AG04450 (cell line): ENCODE measurements at regions not wholly inside any gene's neighbourhood (a gene's known extent, or its start where the extent isn't known, plus 50 kb on each side); places are given as distances from the start of the nearest gene placed in this dataset.

Experiments
- CTCF ChIA-PET: fragments of 300-600, 350-600 bp; formaldehyde crosslinking; extraction: SDS; loops from one replicate; lab custom pipeline; 2022; ENCODE audit warnings: antibody characterized with exemption, inconsistent platforms; lab: Charles Lee
- POLR2A ChIA-PET: fragments of 350-600 bp; formaldehyde crosslinking; extraction: SDS; loops from one replicate; lab custom pipeline; 2021; ENCODE audit warnings: antibody characterized with exemption, inconsistent platforms; lab: Yijun Ruan, JAX
- DNase-seq: peaks from one replicate; pipeline ENCODE4 v3.0.0-alpha.2; 2011; ENCODE audit warnings: low read depth, low spot score
- H3K27ac ChIP-seq: one replicate; pipeline ENCODE4 v1.5.1; 2012; ENCODE audit warnings: low read depth, low read length, control low read depth
- H3K27me3 ChIP-seq: one replicate; pipeline ENCODE4 v1.6.0; 2012; ENCODE audit warnings: low read length; ENCODE audit not compliant: control insufficient read depth, insufficient read depth
- H3K4me3 ChIP-seq: 2 replicates; pipeline ENCODE4 v1.5.1; 2011; ENCODE audit warnings: mild to moderate bottlenecking, low read depth, low read length, control low read depth
- H3K9me3 ChIP-seq: 2 replicates; pipeline ENCODE4 v1.5.1; 2012; ENCODE audit warnings: low read length; ENCODE audit not compliant: control insufficient read depth, insufficient read depth
- CTCF ChIP-seq: IDR thresholded peaks from 2 replicates; pipeline ENCODE4 v1.5.1; 2011; ENCODE audit warnings: low read depth, low read length, control low read depth, inconsistent platforms

DNA sequence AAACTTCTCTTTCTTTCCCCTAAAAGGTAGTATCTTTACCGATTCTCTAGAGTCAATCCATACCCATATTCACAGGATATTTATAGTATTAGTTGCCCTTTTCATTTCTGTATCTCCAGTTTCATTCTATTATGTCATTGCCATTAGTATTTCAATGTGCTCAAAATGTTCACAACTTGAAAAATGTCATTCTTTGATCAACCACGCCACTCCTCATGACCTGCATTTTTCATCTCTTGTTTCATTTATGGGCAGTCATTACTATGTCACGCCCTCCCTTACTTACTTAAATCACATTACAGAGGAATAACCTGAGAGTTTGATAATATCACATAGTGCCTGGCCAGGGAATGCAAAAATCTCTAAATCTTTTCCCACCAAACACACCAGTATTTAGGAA is 427.3 kb upstream of the GJE1 start:
- DNase-seq = no peak
- ChIA-PET CTCF (no interaction called here), POLR2A (no interaction called here)
- Histone ChIP-seq H3K9me3 (no peaks in the 10 kb centered on the region), H3K4me3 (no peak overlapping the region), H3K27me3 (no peaks in the 10 kb centered on the region), H3K27ac (no peak overlapping the region)
- TF ChIP-seq CTCF = no peak

DNA sequence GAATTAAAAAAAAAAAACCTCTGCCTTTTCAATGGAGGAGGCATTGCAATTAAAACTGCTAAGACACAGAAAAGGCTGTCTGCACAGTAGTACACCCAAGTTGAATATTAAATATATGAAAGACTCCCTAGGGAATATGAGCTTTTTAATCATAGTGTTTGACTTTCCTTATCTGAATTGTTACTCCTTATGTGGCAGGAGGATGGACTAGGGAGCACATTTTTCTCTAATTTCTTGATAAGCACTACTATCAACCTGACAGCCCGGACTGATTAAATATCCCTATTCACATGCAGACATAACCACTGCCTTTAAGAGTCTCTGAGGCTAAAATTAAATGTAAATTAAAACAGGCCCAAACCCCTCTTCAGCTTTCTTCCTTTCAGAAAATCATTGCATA is 428.6 kb upstream of the GJE1 start:
- Histone ChIP-seq H3K9me3 (no peaks in the 10 kb centered on the region), H3K27me3 (no peaks in the 10 kb centered on the region), H3K27ac (no peak overlapping the region), H3K4me3 (no peak overlapping the region)
- ChIA-PET CTCF (no interaction called here), POLR2A (no interaction called here)
- no peak for DNase-seq
- TF ChIP-seq CTCF = no peak

DNA sequence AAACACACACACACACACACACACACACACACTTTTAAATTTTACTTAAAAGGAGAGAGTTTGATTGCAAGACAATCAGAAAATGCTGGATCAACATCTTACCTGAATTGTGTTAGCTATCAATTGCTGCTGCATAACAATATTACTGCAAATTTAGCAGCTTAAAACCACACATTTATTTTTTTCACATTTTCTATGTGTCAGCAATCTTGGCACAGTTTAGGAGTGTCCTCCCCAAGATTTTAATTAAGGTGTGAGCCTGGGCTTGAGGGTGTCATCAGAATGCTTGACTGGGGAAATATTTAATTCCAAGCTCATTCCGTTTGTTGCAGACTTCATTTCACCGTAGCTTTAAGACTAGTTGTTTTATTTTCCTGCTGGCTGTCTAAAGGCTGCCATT is 431.0 kb upstream of the GJE1 start:
- DNase-seq = no peak
- Histone ChIP-seq H3K4me3 (no peak overlapping the region), H3K9me3 (no peaks in the 10 kb centered on the region), H3K27ac (no peak overlapping the region), H3K27me3 (no peaks in the 10 kb centered on the region)
- ChIA-PET POLR2A (no interaction called here), CTCF (no interaction called here)
- no peak for TF ChIP-seq CTCF

GRCh38 chr6:141700819-141701218 is 431.9 kb upstream of the GJE1 start:
- no peak for DNase-seq
- ChIA-PET POLR2A (no interaction called here), CTCF (no interaction called here)
- Histone ChIP-seq H3K4me3 (no peak overlapping the region), H3K9me3 (no peaks in the 10 kb centered on the region), H3K27me3 (no peaks in the 10 kb centered on the region), H3K27ac (no peak overlapping the region)
- TF ChIP-seq CTCF = no peak

- no peaks in the 10 kb centered on the region for H3K27me3 ChIP-seq
- ChIA-PET CTCF (no interaction called here), POLR2A (no interaction called here)
- H3K4me3 ChIP-seq = no peak overlapping the region
- DNase-seq = no peak
- H3K27ac ChIP-seq = no peak overlapping the region
- no peak for TF ChIP-seq CTCF
- no peaks in the 10 kb centered on the region for H3K9me3 ChIP-seq
These were observed 443.8 kb upstream of the GJE1 start for GRCh38 chr6:141688916-141689315.
